ENCODE measurements at regions not wholly inside any gene's neighbourhood (a gene's known extent, or its start where the extent isn't known, plus 50 kb on each side); places are given as distances from the start of the nearest gene placed in this dataset.
"Not testable (repeated sequence)": the region's sequence is repeated elsewhere in the genome, so short reads cannot be mapped to it uniquely, and the experiment has no call there.

DNA sequence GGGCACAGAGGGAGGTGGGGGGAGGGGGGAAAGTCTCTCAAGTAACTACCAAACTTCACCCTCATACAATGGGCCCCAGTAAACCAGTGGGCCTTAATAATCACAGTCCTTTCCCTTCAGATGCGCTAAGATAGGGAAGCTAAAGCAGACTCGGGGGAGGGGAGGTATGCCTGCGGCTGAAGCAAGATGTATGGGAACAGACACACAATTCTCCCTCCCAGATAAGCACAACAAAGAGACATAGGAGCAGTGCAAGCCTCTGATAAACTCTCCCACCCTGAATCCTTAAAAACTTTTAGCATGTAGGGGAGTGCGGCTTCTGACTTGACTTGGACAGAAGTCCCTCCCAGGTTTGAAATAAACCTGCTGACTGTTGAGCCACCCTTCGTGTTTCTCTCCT lies 54.7 kb downstream of the PROP1 start:
- not testable (repeated sequence) for H3K27ac ChIP-seq (ENCODE audit: low read depth in 1 of 2, low read length in 2 of 2); H3K27me3 ChIP-seq (ENCODE audit: control insufficient read depth in 4 of 4, insufficient read depth in 4 of 4, low read length in 3 of 4); H3K9me3 ChIP-seq (ENCODE audit: control insufficient read depth in 4 of 4, low read length in 3 of 4); H3K36me3 ChIP-seq (ENCODE audit: control insufficient read depth in 4 of 4, insufficient read depth in 3 of 4, low read depth in 1 of 4, low read length in 3 of 4); H3K4me1 ChIP-seq (ENCODE audit: control insufficient read depth in 4 of 4, insufficient read depth in 4 of 4, low read length in 3 of 4); H3K4me3 ChIP-seq (ENCODE audit: low read depth in 1 of 3, low read length in 3 of 3); H3K9ac ChIP-seq (ENCODE audit: low read depth in 1 of 2, low read length in 2 of 2); DNase-seq (ENCODE audit: low spot score)
- WGBS: 76% methylated on average over 5 of the region's 5 CpGs

DNA sequence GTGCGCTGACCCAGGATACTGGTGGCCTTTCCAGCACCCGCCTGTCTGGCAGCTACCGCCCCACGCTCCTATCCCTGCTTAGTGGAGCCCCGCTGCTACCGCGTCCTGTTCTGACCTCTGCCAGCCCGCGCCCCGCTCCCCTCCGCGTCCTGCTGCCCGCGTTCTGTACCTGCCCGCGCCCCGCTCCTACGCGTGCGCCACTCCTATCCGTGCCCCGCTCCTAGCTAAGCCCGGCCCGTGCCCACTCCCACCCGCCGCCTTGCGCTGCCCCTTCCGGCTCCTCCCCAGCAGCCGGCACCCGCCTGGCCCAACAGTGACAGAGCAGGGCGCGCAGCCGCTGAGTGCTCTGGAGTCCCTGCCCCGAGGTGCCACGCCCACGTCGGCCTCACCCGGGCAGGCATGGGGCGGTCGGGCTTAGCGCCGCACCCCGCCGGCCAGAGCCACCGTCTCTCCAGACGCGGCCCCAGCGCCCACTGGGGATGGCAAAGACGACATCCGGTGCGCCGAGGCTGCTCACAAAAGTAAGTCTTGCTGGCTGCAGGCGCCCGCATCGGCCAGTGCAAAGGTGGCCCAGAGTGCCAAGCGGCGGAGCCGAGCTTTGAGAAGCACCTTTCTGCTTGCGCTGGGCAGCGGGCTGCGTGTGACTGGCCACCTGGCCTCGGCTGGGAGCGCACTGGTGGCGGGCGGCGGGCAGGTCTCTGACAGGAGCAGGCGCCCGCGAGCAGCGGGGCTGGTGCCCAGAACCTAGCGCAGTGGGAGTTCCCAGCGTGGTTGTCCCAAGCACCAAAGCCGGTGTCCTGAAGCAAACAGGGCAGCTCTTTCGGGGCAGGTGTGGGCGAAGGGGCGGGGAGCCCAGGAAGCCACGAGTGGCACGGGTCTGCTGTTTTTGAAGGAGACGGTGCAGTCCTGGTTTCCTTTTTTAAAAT lies 56.5 kb downstream of the PROP1 start:
- H3K9me3 ChIP-seq (ENCODE audit: control insufficient read depth in 4 of 4, low read length in 3 of 4); H3K27me3 ChIP-seq (ENCODE audit: control insufficient read depth in 4 of 4, insufficient read depth in 4 of 4, low read length in 3 of 4); H3K9ac ChIP-seq (ENCODE audit: low read depth in 1 of 2, low read length in 2 of 2); H3K36me3 ChIP-seq (ENCODE audit: control insufficient read depth in 4 of 4, insufficient read depth in 3 of 4, low read depth in 1 of 4, low read length in 3 of 4); H3K27ac ChIP-seq (ENCODE audit: low read depth in 1 of 2, low read length in 2 of 2); H3K4me1 ChIP-seq (ENCODE audit: control insufficient read depth in 4 of 4, insufficient read depth in 4 of 4, low read length in 3 of 4); DNase-seq (ENCODE audit: low spot score): not testable (repeated sequence)
- H3K4me3 ChIP-seq (ENCODE audit: low read depth in 1 of 3, low read length in 3 of 3): peak overlapping the region in 2 of 3 donors; percentile 30 to 31
- 5% methylated on average over 63 of the region's 79 CpGs for WGBS
- TF ChIP-seq RAD21 (IDR thresholded peaks at IDR 0.05): peak in 1 of 2 donors; percentile 0

DNA sequence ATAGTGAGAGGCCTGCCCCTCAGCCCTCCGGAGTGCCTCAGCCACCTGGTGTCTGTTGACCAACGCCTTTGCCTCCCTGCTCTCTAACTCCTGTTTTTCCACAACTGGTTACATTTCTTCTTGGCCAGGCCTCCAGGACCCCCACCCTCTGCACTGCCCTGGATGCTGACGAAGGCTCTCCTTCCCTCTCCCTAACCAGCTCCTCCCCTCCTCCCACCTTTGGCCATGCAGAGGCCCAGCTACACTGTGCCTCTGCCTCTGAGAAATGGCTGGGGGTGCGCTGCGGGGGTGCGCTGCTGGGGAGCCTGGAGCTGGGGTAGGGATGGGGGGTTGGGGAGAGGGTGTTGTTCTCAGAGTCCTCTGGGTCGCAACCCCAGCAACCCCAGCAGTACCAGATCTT lies 57.3 kb downstream of the PROP1 start:
- H3K9ac ChIP-seq (ENCODE audit: low read depth in 1 of 2, low read length in 2 of 2); H3K27me3 ChIP-seq (ENCODE audit: control insufficient read depth in 4 of 4, insufficient read depth in 4 of 4, low read length in 3 of 4); DNase-seq (ENCODE audit: low spot score); H3K27ac ChIP-seq (ENCODE audit: low read depth in 1 of 2, low read length in 2 of 2); H3K4me1 ChIP-seq (ENCODE audit: control insufficient read depth in 4 of 4, insufficient read depth in 4 of 4, low read length in 3 of 4); H3K36me3 ChIP-seq (ENCODE audit: control insufficient read depth in 4 of 4, insufficient read depth in 3 of 4, low read depth in 1 of 4, low read length in 3 of 4); H3K9me3 ChIP-seq (ENCODE audit: control insufficient read depth in 4 of 4, low read length in 3 of 4): not testable (repeated sequence)
- H3K4me3 ChIP-seq (ENCODE audit: low read depth in 1 of 3, low read length in 3 of 3): peak overlapping the region in 2 of 3 donors; percentile 30 to 31
- 28% methylated on average over 7 of the region's 7 CpGs for WGBS

DNA sequence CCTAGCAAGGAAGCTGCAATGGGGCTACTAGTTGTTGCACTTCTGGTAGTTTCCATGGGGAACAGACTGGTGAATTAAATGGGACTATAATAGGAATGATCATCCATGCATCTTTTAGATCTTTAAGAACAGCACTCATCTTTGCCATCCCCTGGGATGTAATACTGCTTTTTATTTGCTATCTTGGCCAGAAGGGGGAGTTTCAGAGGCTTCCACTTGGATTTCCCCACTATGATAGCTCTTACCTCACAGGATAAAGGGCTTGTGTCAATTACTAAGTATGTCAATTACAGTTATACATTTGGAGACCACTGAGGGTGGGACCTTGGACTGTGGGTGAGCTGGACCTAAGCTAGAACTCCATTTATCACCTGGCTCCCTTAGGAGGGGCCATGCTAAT lies 61.8 kb downstream of the PROP1 start:
- H3K9ac ChIP-seq (ENCODE audit: low read depth in 1 of 2, low read length in 2 of 2); H3K27ac ChIP-seq (ENCODE audit: low read depth in 1 of 2, low read length in 2 of 2); H3K4me1 ChIP-seq (ENCODE audit: control insufficient read depth in 4 of 4, insufficient read depth in 4 of 4, low read length in 3 of 4); H3K27me3 ChIP-seq (ENCODE audit: control insufficient read depth in 4 of 4, insufficient read depth in 4 of 4, low read length in 3 of 4); H3K36me3 ChIP-seq (ENCODE audit: control insufficient read depth in 4 of 4, insufficient read depth in 3 of 4, low read depth in 1 of 4, low read length in 3 of 4); H3K4me3 ChIP-seq (ENCODE audit: low read depth in 1 of 3, low read length in 3 of 3); H3K9me3 ChIP-seq (ENCODE audit: control insufficient read depth in 4 of 4, low read length in 3 of 4); DNase-seq (ENCODE audit: low spot score): not testable (repeated sequence)
- peak in 1 of 2 donors; percentile 30 for TF ChIP-seq RAD21 (IDR thresholded peaks at IDR 0.05)

DNA sequence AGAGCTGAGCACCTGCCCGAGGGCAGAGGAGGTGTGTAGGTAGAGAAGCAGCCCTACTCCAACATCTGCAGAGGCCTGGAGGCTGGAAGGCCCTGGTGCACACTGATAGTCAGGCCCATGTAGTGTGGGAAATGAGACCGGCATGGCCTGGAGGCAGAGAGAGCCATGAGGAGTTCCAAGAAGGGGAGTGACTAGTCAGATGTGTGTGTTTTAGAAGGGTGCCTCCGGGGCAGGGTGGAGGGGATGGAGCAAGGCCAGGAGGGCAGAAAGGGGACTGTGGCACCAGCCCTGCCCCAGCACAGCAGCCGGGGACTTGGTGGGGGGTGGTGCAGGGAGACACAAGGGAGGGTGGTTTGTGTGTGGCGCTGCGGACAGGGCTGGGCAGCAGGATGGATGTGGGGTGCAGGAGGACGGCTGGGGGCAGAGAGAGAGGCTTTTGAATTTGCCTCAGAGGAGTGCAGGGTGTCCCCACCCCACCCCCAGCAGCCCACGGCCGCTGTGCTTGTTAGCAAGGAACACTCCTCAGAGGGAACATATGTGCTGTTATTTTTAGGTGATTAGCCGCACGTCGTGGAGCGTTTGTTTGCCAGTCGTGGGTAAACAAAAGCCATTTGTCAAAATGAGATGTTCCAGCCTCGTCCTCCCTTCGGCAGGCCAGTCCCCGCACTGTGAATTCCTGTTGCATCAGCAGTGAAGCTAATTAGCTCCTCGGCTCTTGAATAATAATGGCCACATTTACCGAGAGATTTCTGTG lies 65.6 kb downstream of the PROP1 start:
- TF ChIP-seq YY1 (IDR thresholded peaks at IDR 0.05) (peak; percentile 25), RXRA (IDR thresholded peaks at IDR 0.05) (peak; percentile 9 to 32), HNF4A (conservative IDR thresholded peaks at IDR 0.05) (peak; percentile 15 to 19), SP1 (IDR thresholded peaks at IDR 0.05) (peak; percentile 37)

More for the DNA sequence above, 65.6 kb downstream of the PROP1 start:
- not testable (repeated sequence) for H3K4me3 ChIP-seq (ENCODE audit: low read depth in 1 of 3, low read length in 3 of 3); H3K27me3 ChIP-seq (ENCODE audit: control insufficient read depth in 4 of 4, insufficient read depth in 4 of 4, low read length in 3 of 4); H3K9ac ChIP-seq (ENCODE audit: low read depth in 1 of 2, low read length in 2 of 2); H3K36me3 ChIP-seq (ENCODE audit: control insufficient read depth in 4 of 4, insufficient read depth in 3 of 4, low read depth in 1 of 4, low read length in 3 of 4); H3K9me3 ChIP-seq (ENCODE audit: control insufficient read depth in 4 of 4, low read length in 3 of 4); DNase-seq (ENCODE audit: low spot score); H3K4me1 ChIP-seq (ENCODE audit: control insufficient read depth in 4 of 4, insufficient read depth in 4 of 4, low read length in 3 of 4)
- peak overlapping the region; percentile 63 to 73 for H3K27ac ChIP-seq (ENCODE audit: low read depth in 1 of 2, low read length in 2 of 2)
- WGBS: 30% methylated on average over 18 of the region's 19 CpGs

Measured in liver (tissue), 7 donors.